ENCODE measurements at regions not wholly inside any gene's neighbourhood (a gene's known extent, or its start where the extent isn't known, plus 50 kb on each side); places are given as distances from the start of the nearest gene placed in this dataset.

DNA sequence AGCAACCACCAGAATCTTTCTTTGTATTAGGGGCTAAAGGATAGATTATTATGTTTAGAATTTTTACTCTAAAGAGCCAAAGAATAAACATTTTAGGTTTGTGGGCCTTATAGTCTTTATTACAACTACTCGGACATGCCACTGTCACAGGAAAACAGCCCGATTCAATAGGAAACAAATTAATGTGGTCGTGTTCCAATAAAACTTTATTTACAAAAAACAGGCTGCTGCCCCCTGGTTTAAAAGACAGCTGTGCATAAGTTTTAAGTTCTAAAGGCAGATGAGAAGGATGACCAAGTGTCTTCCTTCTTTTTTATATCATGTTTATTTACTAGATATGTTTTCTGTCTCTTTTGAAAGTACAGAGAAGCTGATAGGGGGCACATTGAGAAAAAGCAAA is 166.5 kb downstream of the HS3ST3A1 start (continued):
- TF ChIP-seq, protein P1, sequence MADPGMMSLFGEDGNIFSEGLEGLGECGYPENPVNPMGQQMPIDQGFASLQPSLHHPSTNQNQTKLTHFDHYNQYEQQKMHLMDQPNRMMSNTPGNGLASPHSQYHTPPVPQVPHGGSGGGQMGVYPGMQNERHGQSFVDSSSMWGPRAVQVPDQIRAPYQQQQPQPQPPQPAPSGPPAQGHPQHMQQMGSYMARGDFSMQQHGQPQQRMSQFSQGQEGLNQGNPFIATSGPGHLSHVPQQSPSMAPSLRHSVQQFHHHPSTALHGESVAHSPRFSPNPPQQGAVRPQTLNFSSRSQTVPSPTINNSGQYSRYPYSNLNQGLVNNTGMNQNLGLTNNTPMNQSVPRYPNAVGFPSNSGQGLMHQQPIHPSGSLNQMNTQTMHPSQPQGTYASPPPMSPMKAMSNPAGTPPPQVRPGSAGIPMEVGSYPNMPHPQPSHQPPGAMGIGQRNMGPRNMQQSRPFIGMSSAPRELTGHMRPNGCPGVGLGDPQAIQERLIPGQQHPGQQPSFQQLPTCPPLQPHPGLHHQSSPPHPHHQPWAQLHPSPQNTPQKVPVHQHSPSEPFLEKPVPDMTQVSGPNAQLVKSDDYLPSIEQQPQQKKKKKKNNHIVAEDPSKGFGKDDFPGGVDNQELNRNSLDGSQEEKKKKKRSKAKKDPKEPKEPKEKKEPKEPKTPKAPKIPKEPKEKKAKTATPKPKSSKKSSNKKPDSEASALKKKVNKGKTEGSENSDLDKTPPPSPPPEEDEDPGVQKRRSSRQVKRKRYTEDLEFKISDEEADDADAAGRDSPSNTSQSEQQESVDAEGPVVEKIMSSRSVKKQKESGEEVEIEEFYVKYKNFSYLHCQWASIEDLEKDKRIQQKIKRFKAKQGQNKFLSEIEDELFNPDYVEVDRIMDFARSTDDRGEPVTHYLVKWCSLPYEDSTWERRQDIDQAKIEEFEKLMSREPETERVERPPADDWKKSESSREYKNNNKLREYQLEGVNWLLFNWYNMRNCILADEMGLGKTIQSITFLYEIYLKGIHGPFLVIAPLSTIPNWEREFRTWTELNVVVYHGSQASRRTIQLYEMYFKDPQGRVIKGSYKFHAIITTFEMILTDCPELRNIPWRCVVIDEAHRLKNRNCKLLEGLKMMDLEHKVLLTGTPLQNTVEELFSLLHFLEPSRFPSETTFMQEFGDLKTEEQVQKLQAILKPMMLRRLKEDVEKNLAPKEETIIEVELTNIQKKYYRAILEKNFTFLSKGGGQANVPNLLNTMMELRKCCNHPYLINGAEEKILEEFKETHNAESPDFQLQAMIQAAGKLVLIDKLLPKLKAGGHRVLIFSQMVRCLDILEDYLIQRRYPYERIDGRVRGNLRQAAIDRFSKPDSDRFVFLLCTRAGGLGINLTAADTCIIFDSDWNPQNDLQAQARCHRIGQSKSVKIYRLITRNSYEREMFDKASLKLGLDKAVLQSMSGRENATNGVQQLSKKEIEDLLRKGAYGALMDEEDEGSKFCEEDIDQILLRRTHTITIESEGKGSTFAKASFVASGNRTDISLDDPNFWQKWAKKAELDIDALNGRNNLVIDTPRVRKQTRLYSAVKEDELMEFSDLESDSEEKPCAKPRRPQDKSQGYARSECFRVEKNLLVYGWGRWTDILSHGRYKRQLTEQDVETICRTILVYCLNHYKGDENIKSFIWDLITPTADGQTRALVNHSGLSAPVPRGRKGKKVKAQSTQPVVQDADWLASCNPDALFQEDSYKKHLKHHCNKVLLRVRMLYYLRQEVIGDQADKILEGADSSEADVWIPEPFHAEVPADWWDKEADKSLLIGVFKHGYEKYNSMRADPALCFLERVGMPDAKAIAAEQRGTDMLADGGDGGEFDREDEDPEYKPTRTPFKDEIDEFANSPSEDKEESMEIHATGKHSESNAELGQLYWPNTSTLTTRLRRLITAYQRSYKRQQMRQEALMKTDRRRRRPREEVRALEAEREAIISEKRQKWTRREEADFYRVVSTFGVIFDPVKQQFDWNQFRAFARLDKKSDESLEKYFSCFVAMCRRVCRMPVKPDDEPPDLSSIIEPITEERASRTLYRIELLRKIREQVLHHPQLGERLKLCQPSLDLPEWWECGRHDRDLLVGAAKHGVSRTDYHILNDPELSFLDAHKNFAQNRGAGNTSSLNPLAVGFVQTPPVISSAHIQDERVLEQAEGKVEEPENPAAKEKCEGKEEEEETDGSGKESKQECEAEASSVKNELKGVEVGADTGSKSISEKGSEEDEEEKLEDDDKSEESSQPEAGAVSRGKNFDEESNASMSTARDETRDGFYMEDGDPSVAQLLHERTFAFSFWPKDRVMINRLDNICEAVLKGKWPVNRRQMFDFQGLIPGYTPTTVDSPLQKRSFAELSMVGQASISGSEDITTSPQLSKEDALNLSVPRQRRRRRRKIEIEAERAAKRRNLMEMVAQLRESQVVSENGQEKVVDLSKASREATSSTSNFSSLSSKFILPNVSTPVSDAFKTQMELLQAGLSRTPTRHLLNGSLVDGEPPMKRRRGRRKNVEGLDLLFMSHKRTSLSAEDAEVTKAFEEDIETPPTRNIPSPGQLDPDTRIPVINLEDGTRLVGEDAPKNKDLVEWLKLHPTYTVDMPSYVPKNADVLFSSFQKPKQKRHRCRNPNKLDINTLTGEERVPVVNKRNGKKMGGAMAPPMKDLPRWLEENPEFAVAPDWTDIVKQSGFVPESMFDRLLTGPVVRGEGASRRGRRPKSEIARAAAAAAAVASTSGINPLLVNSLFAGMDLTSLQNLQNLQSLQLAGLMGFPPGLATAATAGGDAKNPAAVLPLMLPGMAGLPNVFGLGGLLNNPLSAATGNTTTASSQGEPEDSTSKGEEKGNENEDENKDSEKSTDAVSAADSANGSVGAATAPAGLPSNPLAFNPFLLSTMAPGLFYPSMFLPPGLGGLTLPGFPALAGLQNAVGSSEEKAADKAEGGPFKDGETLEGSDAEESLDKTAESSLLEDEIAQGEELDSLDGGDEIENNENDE (IDR thresholded peaks at IDR 0.05; ENCODE audit: insufficient replicate concordance, low read length), result no peak
- no peak for TF ChIP-seq CHD1 (IDR thresholded peaks at IDR 0.05; ENCODE audit: low read depth, low read length)
- no peak for TF ChIP-seq GTF2F1 (IDR thresholded peaks at IDR 0.05; ENCODE audit: borderline replicate concordance, low read depth, low read length)
- no peak for TF ChIP-seq HDAC2 (IDR thresholded peaks at IDR 0.05; ENCODE audit: borderline replicate concordance in 1 of 2, low read depth in 2 of 2, low read length in 2 of 2)
- TF ChIP-seq CTBP2 (IDR thresholded peaks at IDR 0.05; ENCODE audit: borderline replicate concordance, insufficient read depth, insufficient read length, low read length), result no peak
- TF ChIP-seq POU5F1 (IDR thresholded peaks at IDR 0.05; ENCODE audit: low read depth, low read length), result no peak
- no peak for TF ChIP-seq EP300 (IDR thresholded peaks at IDR 0.05; ENCODE audit: borderline replicate concordance in 1 of 2, low read depth in 2 of 2, low read length in 2 of 2)
- no peak for TF ChIP-seq EZH2 (IDR thresholded peaks at IDR 0.05; ENCODE audit: low read depth, low read length, severe bottlenecking)
- no peak for TF ChIP-seq RAD21 (IDR thresholded peaks at IDR 0.05 in 1 of 2, conservative IDR thresholded peaks at IDR 0.05 in 1 of 2; ENCODE audit: low read depth in 2 of 2, low read length in 2 of 2)
- TF ChIP-seq KDM1A (IDR thresholded peaks at IDR 0.05; ENCODE audit: borderline replicate concordance, low read length), result no peak
